Ascending aorta (tissue), 2 donors: ENCODE measurements at regions not wholly inside any gene's neighbourhood (a gene's known extent, or its start where the extent isn't known, plus 50 kb on each side); places are given as distances from the start of the nearest gene placed in this dataset.

Experiments
- DNase-seq, 2 donors: peaks; one replicate each; pipeline ENCODE4 v3.0.0-alpha.2; 2019; ENCODE audit warnings: low spot score in 2 of 2
- H3K27ac ChIP-seq, 2 donors: fragments of 200-600 bp; sonication (generic); one replicate each; pipeline ENCODE4 v1.5.1; 2016 to 2017; ENCODE audit warnings: mild to moderate bottlenecking in 1 of 2
- H3K27me3 ChIP-seq: fragments of 200-600 bp; sonication (generic); one replicate; pipeline ENCODE4 v1.5.1; 2017
- H3K36me3 ChIP-seq, 2 donors: fragments of 200-600 bp; sonication (generic); one replicate each; pipeline ENCODE4 v1.5.1; 2016
- H3K4me1 ChIP-seq, 2 donors: fragments of 200-600 bp; sonication (generic); one replicate each; pipeline ENCODE4 v1.5.1; 2016 to 2017; ENCODE audit warnings: mild to moderate bottlenecking in 1 of 2
- H3K4me3 ChIP-seq, 2 donors: fragments of 200-600 bp; sonication (generic); one replicate each; pipeline ENCODE4 v1.5.1; 2016 to 2017; ENCODE audit warnings: mild to moderate bottlenecking in 1 of 2
- H3K9me3 ChIP-seq, 2 donors: fragments of 200-600 bp; sonication (generic); one replicate each; pipeline ENCODE4 v1.5.1; 2016
- CTCF ChIP-seq, 3 experiments: fragments of 200-600 bp in 2 of 3; fragments of 450-650 bp in 1 of 3; sonication (generic) in 2 of 3; IDR thresholded peaks; one replicate each; pipeline ENCODE4 v1.5.1; 2016 to 2019; ENCODE audit warnings: antibody characterized with exemption in 3 of 3, mild to moderate bottlenecking in 1 of 3, moderate library complexity in 1 of 3
- intact Hi-C: fragments of 100-400 bp; cut with DNase I; formaldehyde crosslinking; loops from one replicate; pipeline ENCODE4 v1.15.1; 2023

DNA sequence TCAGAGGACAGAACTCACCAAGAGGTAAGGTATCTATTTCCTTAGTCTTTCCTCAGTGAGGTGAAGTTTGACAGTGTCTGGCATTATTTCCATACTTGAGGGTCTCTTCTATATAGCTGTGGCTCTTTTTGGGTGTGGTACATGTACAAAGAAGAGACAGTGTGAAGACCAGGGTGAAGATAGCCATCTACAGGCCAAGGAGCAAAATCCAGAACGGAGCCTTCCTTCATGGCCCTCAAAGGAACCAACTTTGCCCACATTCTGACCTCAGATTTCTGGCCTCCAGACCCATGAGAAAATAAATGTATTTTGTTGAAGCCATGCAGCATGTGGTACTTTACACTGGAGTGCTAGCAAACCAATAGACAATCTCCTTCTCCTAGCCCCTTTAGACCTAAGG, 858.5 kb upstream of the B3GALT2 start:
- no peaks in the 10 kb centered on the region for H3K4me1 ChIP-seq
- no peaks in the 10 kb centered on the region for H3K36me3 ChIP-seq
- TF ChIP-seq CTCF (IDR thresholded peaks at IDR 0.05): no peak
- H3K4me3 ChIP-seq: no peak overlapping the region
- H3K9me3 ChIP-seq: no peaks in the 10 kb centered on the region
- intact Hi-C loops: no loop called here
- no peak overlapping the region for H3K27ac ChIP-seq
- no peak for DNase-seq
- no peaks in the 10 kb centered on the region for H3K27me3 ChIP-seq

- Histone ChIP-seq H3K4me3 (no peak overlapping the region), H3K36me3 (no peaks in the 10 kb centered on the region), H3K27ac (no peak overlapping the region), H3K9me3 (no peaks in the 10 kb centered on the region), H3K4me1 (no peaks in the 10 kb centered on the region), H3K27me3 (no peaks in the 10 kb centered on the region)
- intact Hi-C loops: no loop called here
- TF ChIP-seq CTCF (IDR thresholded peaks at IDR 0.05): no peak
- DNase-seq: no peak
Observed at GRCh38 chr1:194043984-194044755, 857.8 kb upstream of the B3GALT2 start.

DNA sequence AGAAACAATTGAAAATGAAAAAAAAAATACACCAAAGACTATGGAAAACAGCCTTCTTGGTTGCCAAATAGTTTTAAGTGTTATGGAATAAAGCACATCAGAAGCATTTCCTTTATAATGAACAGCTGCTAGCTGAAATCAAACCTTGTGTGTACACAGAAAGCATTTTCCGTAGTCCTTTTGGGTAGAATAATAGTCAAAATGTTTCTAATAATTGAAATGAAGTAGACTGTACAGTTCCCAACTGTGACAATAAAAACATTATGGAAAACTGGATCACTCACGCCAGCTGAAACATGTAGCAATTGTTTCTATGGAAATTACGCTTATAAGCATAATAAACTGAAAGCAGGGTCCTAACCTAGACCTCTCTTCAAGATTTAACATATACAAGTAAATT, 856.3 kb upstream of the B3GALT2 start:
- no peaks in the 10 kb centered on the region for H3K4me1 ChIP-seq
- no peak for DNase-seq
- H3K27me3 ChIP-seq: no peaks in the 10 kb centered on the region
- H3K36me3 ChIP-seq: no peaks in the 10 kb centered on the region
- H3K9me3 ChIP-seq: no peaks in the 10 kb centered on the region
- H3K4me3 ChIP-seq: no peak overlapping the region
- no peak overlapping the region for H3K27ac ChIP-seq
- intact Hi-C loops: no loop called here
- no peak for TF ChIP-seq CTCF (IDR thresholded peaks at IDR 0.05)

GRCh38 chr1:194040496-194040895, 854.1 kb upstream of the B3GALT2 start:
- no peak for DNase-seq
- H3K4me1 ChIP-seq: no peaks in the 10 kb centered on the region
- H3K27me3 ChIP-seq: no peaks in the 10 kb centered on the region
- no peaks in the 10 kb centered on the region for H3K36me3 ChIP-seq
- no peaks in the 10 kb centered on the region for H3K9me3 ChIP-seq
- H3K27ac ChIP-seq: no peak overlapping the region
- intact Hi-C loops: no loop called here
- H3K4me3 ChIP-seq: no peak overlapping the region
- no peak for TF ChIP-seq CTCF (IDR thresholded peaks at IDR 0.05)

DNA sequence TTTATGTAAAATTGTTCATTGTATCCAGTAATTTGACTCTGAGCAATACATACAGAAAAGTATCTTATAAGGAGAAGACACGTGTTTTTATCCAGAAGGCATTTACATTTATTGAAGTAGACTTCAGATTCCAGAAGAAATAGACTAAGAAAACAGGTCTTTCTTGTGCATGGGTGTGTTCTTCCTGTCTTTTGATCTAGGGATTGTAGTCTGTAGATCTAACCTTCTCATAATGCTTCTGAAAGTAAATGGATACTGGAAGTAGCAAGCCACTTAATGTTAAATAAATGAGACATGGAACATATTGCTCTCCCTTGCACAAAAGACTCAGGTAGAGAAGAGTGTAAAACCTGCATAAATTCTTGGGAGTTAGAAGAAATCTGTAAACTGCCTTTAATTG, 853.2 kb upstream of the B3GALT2 start:
- Histone ChIP-seq H3K9me3 (no peaks in the 10 kb centered on the region), H3K36me3 (no peaks in the 10 kb centered on the region), H3K4me1 (no peaks in the 10 kb centered on the region), H3K27ac (no peak overlapping the region), H3K4me3 (no peak overlapping the region), H3K27me3 (no peaks in the 10 kb centered on the region)
- TF ChIP-seq CTCF (IDR thresholded peaks at IDR 0.05): no peak
- intact Hi-C loops: no loop called here
- no peak for DNase-seq

- intact Hi-C loops: no loop called here
- no peak for TF ChIP-seq CTCF (IDR thresholded peaks at IDR 0.05)
Observed at GRCh38 chr1:194033646-194034045, 847.2 kb upstream of the B3GALT2 start.

More at GRCh38 chr1:194033646-194034045, 847.2 kb upstream of the B3GALT2 start:
- Histone ChIP-seq H3K27ac (no peak overlapping the region), H3K36me3 (no peaks in the 10 kb centered on the region), H3K4me3 (no peak overlapping the region), H3K27me3 (no peaks in the 10 kb centered on the region), H3K9me3 (no peaks in the 10 kb centered on the region), H3K4me1 (no peaks in the 10 kb centered on the region)
- DNase-seq: no peak
